ENCODE measurements at regions not wholly inside any gene's neighbourhood (a gene's known extent, or its start where the extent isn't known, plus 50 kb on each side); places are given as distances from the start of the nearest gene placed in this dataset.

DNA sequence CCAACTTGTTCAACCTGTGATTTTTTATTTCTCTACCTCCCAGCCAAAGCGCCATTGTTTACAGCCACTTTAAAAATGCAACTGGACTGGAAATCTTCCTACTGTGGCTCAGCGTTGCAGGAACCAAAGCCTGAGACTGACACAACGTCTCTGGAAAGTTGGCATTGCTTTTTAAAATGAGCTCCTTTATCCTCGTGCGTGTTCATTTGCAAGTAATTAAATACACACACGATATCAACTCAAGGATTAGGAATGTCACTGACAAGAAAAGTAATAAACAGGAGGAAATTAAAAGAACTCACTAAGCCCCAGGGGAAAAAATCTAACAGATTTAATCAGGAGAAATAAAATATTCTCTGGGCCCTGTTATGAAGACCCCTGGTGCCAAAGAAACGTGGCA is 184.6 kb upstream of the IRS2 start:
- Histone ChIP-seq H3K4me1 (no peaks in the 10 kb centered on the region), H3K27me3 (no peaks in the 10 kb centered on the region), H3K36me3 (ENCODE audit: low read depth, missing control alignments) (no peaks in the 10 kb centered on the region), H3K27ac (no peak overlapping the region), H3K4me3 (no peak overlapping the region), H3K9me3 (no peaks in the 10 kb centered on the region)
- intact Hi-C loops (cut with DNase I; ENCODE audit: low total_unique reads), result no loop called here
- WGBS, 2 donors, result 82% methylated on average over 7 of the region's 7 CpGs
- DNase-seq, result no peak
- TF ChIP-seq CTCF (IDR thresholded peaks at IDR 0.05), result no peak
- no peak for TF ChIP-seq POLR2A (IDR thresholded peaks at IDR 0.05)

GRCh38 chr13:109968876-109969577 is 182.6 kb upstream of the IRS2 start:
- H3K27me3 ChIP-seq, result no peaks in the 10 kb centered on the region
- no peaks in the 10 kb centered on the region for H3K4me1 ChIP-seq
- DNase-seq, result no peak
- H3K36me3 ChIP-seq (ENCODE audit: low read depth, missing control alignments), result no peaks in the 10 kb centered on the region
- H3K27ac ChIP-seq, result no peak overlapping the region
- intact Hi-C loops (cut with DNase I; ENCODE audit: low total_unique reads), result no loop called here
- H3K9me3 ChIP-seq, result no peaks in the 10 kb centered on the region
- 89 to 94% methylated on average over 12 of the region's 12 CpGs for WGBS, 2 donors
- H3K4me3 ChIP-seq, result no peak overlapping the region
- TF ChIP-seq POLR2A (IDR thresholded peaks at IDR 0.05) (no peak), CTCF (IDR thresholded peaks at IDR 0.05) (no peak)

DNA sequence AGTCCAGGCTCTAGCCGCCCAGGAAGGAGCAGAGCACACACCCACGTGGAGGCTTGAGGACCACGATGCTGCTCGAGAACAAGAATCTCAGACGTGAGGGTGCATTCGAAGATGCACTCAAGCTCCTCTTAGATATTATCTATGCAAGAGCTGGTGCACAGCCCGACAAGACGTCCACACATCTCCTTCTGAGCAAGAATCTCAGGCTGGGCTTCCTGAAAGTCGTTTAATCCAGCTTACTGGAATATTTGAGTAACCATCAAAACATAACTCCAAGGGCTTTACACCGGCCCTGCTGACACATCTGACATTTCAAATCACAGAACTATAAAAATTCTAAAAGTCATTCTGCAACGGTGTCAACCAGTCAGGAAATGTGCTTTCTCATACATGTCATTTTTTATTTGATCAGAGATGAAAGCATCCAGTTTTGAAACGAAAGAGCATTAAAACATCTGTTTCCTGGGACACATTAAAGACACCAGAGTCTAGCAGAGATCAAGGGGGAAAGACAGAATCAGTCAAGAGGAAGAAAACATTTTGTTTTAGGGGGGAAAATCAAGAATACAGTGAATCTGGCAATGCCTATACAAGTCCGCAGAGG is 177.7 kb upstream of the IRS2 start:
- no peak for DNase-seq
- Histone ChIP-seq H3K27ac (no peak overlapping the region), H3K27me3 (no peaks in the 10 kb centered on the region), H3K4me1 (no peaks in the 10 kb centered on the region), H3K9me3 (no peaks in the 10 kb centered on the region), H3K4me3 (no peak overlapping the region), H3K36me3 (ENCODE audit: low read depth, missing control alignments) (no peaks in the 10 kb centered on the region)
- no peak for TF ChIP-seq CTCF (IDR thresholded peaks at IDR 0.05)
- TF ChIP-seq POLR2A (IDR thresholded peaks at IDR 0.05), result no peak
- WGBS, 2 donors, result 59 to 69% methylated on average over 13 of the region's 13 CpGs
- intact Hi-C loops (cut with DNase I; ENCODE audit: low total_unique reads), result no loop called here

DNA sequence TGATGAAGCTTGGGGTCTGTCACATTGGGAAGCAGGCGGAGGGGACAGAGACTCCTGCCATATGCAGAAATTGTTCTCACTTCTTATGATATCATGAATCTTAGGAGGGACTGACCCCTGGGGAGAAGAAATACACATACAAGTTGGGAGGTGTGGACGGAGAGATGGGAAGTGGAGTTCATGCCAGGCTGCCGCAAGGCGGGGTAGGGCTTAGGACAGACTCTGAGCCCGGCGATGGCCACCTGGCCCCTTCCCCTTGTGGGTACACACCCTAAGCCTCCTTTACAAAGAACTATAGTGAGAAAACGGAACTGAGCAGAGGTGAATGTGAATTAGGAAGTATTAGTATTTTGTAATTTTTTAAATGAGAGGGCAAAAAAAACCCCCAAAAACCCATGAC is 177.0 kb upstream of the IRS2 start:
- H3K27ac ChIP-seq, result no peak overlapping the region
- H3K4me3 ChIP-seq, result no peak overlapping the region
- intact Hi-C loops (cut with DNase I; ENCODE audit: low total_unique reads), result no loop called here
- no peaks in the 10 kb centered on the region for H3K27me3 ChIP-seq
- WGBS, 2 donors, result 82 to 88% methylated on average over 7 of the region's 7 CpGs
- DNase-seq, result no peak
- no peaks in the 10 kb centered on the region for H3K9me3 ChIP-seq
- TF ChIP-seq POLR2A (IDR thresholded peaks at IDR 0.05) (no peak), CTCF (IDR thresholded peaks at IDR 0.05) (no peak)
- no peaks in the 10 kb centered on the region for H3K36me3 ChIP-seq (ENCODE audit: low read depth, missing control alignments)
- H3K4me1 ChIP-seq, result no peaks in the 10 kb centered on the region

DNA sequence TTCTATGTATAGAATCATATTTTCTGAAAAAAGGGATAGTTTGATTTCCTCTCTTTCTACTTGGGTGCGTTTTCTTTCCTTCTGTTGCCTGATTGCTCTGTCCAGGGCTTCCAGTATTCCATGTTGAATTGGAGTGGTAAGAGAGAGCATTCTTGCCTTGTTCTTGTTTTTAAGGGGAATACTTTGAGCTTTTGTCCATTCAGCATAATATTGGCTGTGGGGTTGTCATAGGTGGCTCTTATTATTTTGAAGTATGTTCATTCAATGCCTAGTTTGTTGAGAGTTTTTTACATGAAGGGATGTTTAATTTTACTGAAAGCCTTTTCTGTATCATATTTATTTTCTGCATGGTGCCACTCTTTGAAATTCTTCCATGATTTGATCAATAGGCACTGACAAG is 173.5 kb upstream of the IRS2 start:
- WGBS, 2 donors, result 82 to 95% methylated on average over 1 of the region's 1 CpG
- TF ChIP-seq POLR2A (IDR thresholded peaks at IDR 0.05), result no peak
- TF ChIP-seq CTCF (IDR thresholded peaks at IDR 0.05), result no peak
- no peak for DNase-seq
- Histone ChIP-seq H3K27me3 (no peaks in the 10 kb centered on the region), H3K4me1 (no peaks in the 10 kb centered on the region), H3K4me3 (no peak overlapping the region), H3K27ac (no peak overlapping the region), H3K36me3 (ENCODE audit: low read depth, missing control alignments) (no peaks in the 10 kb centered on the region), H3K9me3 (no peaks in the 10 kb centered on the region)
- intact Hi-C loops (cut with DNase I; ENCODE audit: low total_unique reads), result no loop called here
